Sigmoid colon (tissue), 6 donors: ENCODE measurements at regions not wholly inside any gene's neighbourhood (a gene's known extent, or its start where the extent isn't known, plus 50 kb on each side); places are given as distances from the start of the nearest gene placed in this dataset.

ENCODE experiments used
- DNase-seq: peaks from one replicate; pipeline ENCODE4 v3.0.0-alpha.2; 2019
- H3K27ac ChIP-seq, 4 donors: fragments of 200-600 bp; sonication (generic); one replicate each; pipeline ENCODE4 v1.5.1; 2016 to 2019; ENCODE audit warnings: mild to moderate bottlenecking in 1 of 4
- H3K27me3 ChIP-seq, 3 donors: fragments of 200-600 bp; sonication (generic); one replicate each; pipeline ENCODE4 v1.5.1; 2019; ENCODE audit warnings: mild to moderate bottlenecking in 1 of 3
- H3K36me3 ChIP-seq, 4 donors: fragments of 200-600 bp; sonication (generic); one replicate each; pipeline ENCODE4 v1.5.1; 2016 to 2019
- H3K4me1 ChIP-seq, 4 donors: fragments of 200-600 bp; sonication (generic); one replicate each; pipeline ENCODE4 v1.5.1; 2017 to 2019
- H3K4me3 ChIP-seq, 4 donors: fragments of 200-600 bp; sonication (generic); one replicate each; pipeline ENCODE4 v1.5.1; 2017 to 2019; ENCODE audit warnings: mild to moderate bottlenecking in 2 of 4, moderate library complexity in 1 of 4
- H3K9me3 ChIP-seq, 4 donors: fragments of 200-600 bp in 3 of 4; sonication (generic) in 3 of 4; one replicate each; pipeline versions ENCODE4 v1.5.1 to v1.6.1; 2013 to 2019
- CTCF ChIP-seq, 4 experiments: fragments of 450-650 bp in 3 of 4; fragments of 200-600 bp in 1 of 4; IDR thresholded peaks; one replicate each; pipeline ENCODE4 v1.5.1; 2016 to 2019; ENCODE audit warnings: antibody characterized with exemption in 4 of 4, mild to moderate bottlenecking in 3 of 4, moderate library complexity in 2 of 4
- EP300 ChIP-seq, 4 donors: sonication (generic); formaldehyde crosslinking; IDR thresholded peaks; one replicate each; pipeline ENCODE4 v1.6.1; 2017; ENCODE audit warnings: antibody characterized with exemption in 4 of 4
- POLR2A ChIP-seq, 2 donors: fragments of 450-650 bp; IDR thresholded peaks; one replicate each; pipeline ENCODE4 v1.6.1; 2016; ENCODE audit warnings: antibody characterized with exemption in 2 of 2, mild to moderate bottlenecking in 2 of 2, moderate library complexity in 2 of 2
- POLR2AphosphoS5 ChIP-seq, 4 donors: sonication (generic); formaldehyde crosslinking; IDR thresholded peaks; one replicate each; pipeline ENCODE4 v1.6.1; 2017; ENCODE audit warnings: antibody characterized with exemption in 4 of 4
- WGBS, 2 donors: extraction: QIAGEN DNeasy Blood & Tissue Kit; methylation state at CpG; one replicate each; pipeline ENCODE4 v1.1.7; 2013; 5-methylcytosine and 5-hydroxymethylcytosine counted together
- intact Hi-C: fragments of 100-400 bp; cut with DNase I; formaldehyde crosslinking; loops from one replicate; pipeline ENCODE4 v1.15.1; 2023
- donor health status: healthy with polysubstance abuse.
- donor health status: healthy.

GRCh38 chr18:76098674-76099411 is 396.2 kb downstream of the ZNF516 start:
- 71 to 74% methylated on average over 10 of the region's 10 CpGs for WGBS, 2 donors
- Histone ChIP-seq H3K4me3 (no peak overlapping the region), H3K27me3 (no peaks in the 10 kb centered on the region), H3K27ac (no peak overlapping the region), H3K36me3 (no peaks in the 10 kb centered on the region), H3K9me3 (no peaks in the 10 kb centered on the region), H3K4me1 (no peaks in the 10 kb centered on the region)
- DNase-seq, result no peak
- intact Hi-C loops, result no loop called here
- TF ChIP-seq EP300 (IDR thresholded peaks at IDR 0.05) (no peak), CTCF (IDR thresholded peaks at IDR 0.05) (no peak), POLR2AphosphoS5 (IDR thresholded peaks at IDR 0.05) (no peak)

- Histone ChIP-seq H3K27ac (no peak overlapping the region), H3K9me3 (no peaks in the 10 kb centered on the region), H3K36me3 (no peaks in the 10 kb centered on the region), H3K4me3 (no peak overlapping the region), H3K4me1 (no peaks in the 10 kb centered on the region), H3K27me3 (no peaks in the 10 kb centered on the region)
- no peak for DNase-seq
- intact Hi-C loops, result no loop called here
- 84 to 87% methylated on average over 12 of the region's 12 CpGs for WGBS, 2 donors
- no peak for TF ChIP-seq EP300 (IDR thresholded peaks at IDR 0.05)
- no peak for TF ChIP-seq POLR2AphosphoS5 (IDR thresholded peaks at IDR 0.05)
- no peak for TF ChIP-seq POLR2A (IDR thresholded peaks at IDR 0.05)
Observed at GRCh38 chr18:76081536-76081935, 413.5 kb downstream of the ZNF516 start.

DNA sequence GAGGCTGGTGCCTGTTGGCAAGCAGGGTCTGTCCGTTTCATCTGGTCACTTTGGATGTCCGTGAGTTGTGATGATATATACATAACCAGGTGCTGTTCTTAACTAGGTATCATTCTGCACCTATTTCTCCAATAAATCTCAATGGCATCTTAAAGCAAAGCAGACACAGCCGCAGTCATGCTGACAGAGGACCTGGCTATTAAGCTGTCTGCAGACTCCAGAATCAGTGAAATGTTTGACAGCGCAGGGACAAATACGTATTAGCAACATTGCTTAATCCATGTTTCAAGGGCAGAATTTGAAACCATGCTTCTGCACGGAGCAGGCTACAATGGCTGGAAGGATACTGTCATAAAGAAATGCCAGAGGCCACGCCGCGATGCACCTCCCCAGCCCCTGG is 414.6 kb downstream of the ZNF516 start:
- Histone ChIP-seq H3K9me3 (no peaks in the 10 kb centered on the region), H3K36me3 (no peaks in the 10 kb centered on the region), H3K4me1 (no peaks in the 10 kb centered on the region), H3K27me3 (no peaks in the 10 kb centered on the region), H3K27ac (no peak overlapping the region), H3K4me3 (no peak overlapping the region)
- TF ChIP-seq POLR2A (IDR thresholded peaks at IDR 0.05) (no peak), CTCF (IDR thresholded peaks at IDR 0.05) (no peak), POLR2AphosphoS5 (IDR thresholded peaks at IDR 0.05) (no peak), EP300 (IDR thresholded peaks at IDR 0.05) (no peak)
- DNase-seq, result no peak
- intact Hi-C loops, result no loop called here
- 87 to 89% methylated on average over 9 of the region's 9 CpGs for WGBS, 2 donors

GRCh38 chr18:76075777-76076176 is 419.3 kb downstream of the ZNF516 start:
- intact Hi-C loops, result no loop called here
- Histone ChIP-seq H3K27me3 (no peaks in the 10 kb centered on the region), H3K27ac (no peak overlapping the region), H3K4me3 (no peak overlapping the region), H3K36me3 (no peaks in the 10 kb centered on the region), H3K9me3 (peaks cover 0 to 3% (median 0%) of the 10 kb centered on the region in 4 donors), H3K4me1 (no peaks in the 10 kb centered on the region)
- WGBS, 2 donors, result 87 to 91% methylated on average over 4 of the region's 4 CpGs
- TF ChIP-seq POLR2AphosphoS5 (IDR thresholded peaks at IDR 0.05) (no peak), POLR2A (IDR thresholded peaks at IDR 0.05) (no peak), EP300 (IDR thresholded peaks at IDR 0.05) (no peak), CTCF (IDR thresholded peaks at IDR 0.05) (no peak)
- no peak for DNase-seq

GRCh38 chr18:76064998-76065397 is 430.0 kb downstream of the ZNF516 start:
- no peak for DNase-seq
- no peaks in the 10 kb centered on the region for H3K4me1 ChIP-seq
- H3K4me3 ChIP-seq, result no peak overlapping the region
- no peak overlapping the region for H3K27ac ChIP-seq
- H3K9me3 ChIP-seq, result no peaks in the 10 kb centered on the region
- intact Hi-C loops, result no loop called here
- H3K36me3 ChIP-seq, result no peaks in the 10 kb centered on the region
- no peak for TF ChIP-seq CTCF (IDR thresholded peaks at IDR 0.05)
- no peaks in the 10 kb centered on the region for H3K27me3 ChIP-seq
- WGBS, 2 donors, result 24 to 33% methylated on average over 6 of the region's 6 CpGs
